IMR-90 (cell line): ENCODE measurements at regions not wholly inside any gene's neighbourhood (a gene's known extent, or its start where the extent isn't known, plus 50 kb on each side); places are given as distances from the start of the nearest gene placed in this dataset.
A peak's percentile ranks its signal among the peaks of the same experiment; 100 is the strongest.

Experiments used
- ATAC-seq: fragments of 200-7000 bp; cut with Tn5 transposase; 2 replicates; pipeline ENCODE4 v1.9.1; 2020; ENCODE audit warnings: low read depth, mild to moderate bottlenecking, moderate library complexity
- BruUV-seq: library from RNA; stranded (reverse); fragments of 400-500 nt; replicated peaks from 2 replicates; lab custom pipeline; 2021; lab: Mats Ljungman, UMichigan
- CTCF ChIA-PET: fragments of 300-600 bp; formaldehyde crosslinking; extraction: SDS; loops from one replicate; lab custom pipeline; 2021; ENCODE audit warnings: antibody characterized with exemption; lab: Yijun Ruan, JAX
- POLR2A ChIA-PET: fragments of 300-600 bp; sonication (Branson Sonifier 250); formaldehyde crosslinking; loops from one replicate; lab custom pipeline; 2022; ENCODE audit warnings: antibody characterized with exemption; ENCODE audit not compliant: unreplicated experiment; lab: Charles Lee
- DNase-seq: peaks from one replicate; pipeline ENCODE4 v3.0.0; 2013
- H2AFZ ChIP-seq: replicated peaks from 2 replicates; pipeline ENCODE3; 2013; ENCODE audit warnings: low read length, mild to moderate bottlenecking; ENCODE audit not compliant: poor library complexity
- H2AK5ac ChIP-seq: 2 replicates; pipeline ENCODE4 v1.6.1; 2013; ENCODE audit warnings: low read depth, low read length, inconsistent platforms
- H2AK9ac ChIP-seq: replicated peaks from 2 replicates; pipeline ENCODE3; 2013; ENCODE audit warnings: mild to moderate bottlenecking, low read depth, low read length, moderate library complexity; ENCODE audit not compliant: poor library complexity
- H2BK120ac ChIP-seq: 2 replicates; pipeline ENCODE4 v1.6.1; 2013; ENCODE audit warnings: low read depth, low read length, inconsistent platforms
- H2BK15ac ChIP-seq: 3 replicates; pipeline ENCODE4 v1.6.1; 2013; ENCODE audit warnings: low read depth, low read length, inconsistent platforms
- H2BK20ac ChIP-seq: 2 replicates; pipeline ENCODE4 v1.6.1; 2013; ENCODE audit warnings: low read depth, mild to moderate bottlenecking, inconsistent platforms, low read length, moderate library complexity
- H2BK5ac ChIP-seq: 2 replicates; pipeline ENCODE4 v1.6.1; 2013; ENCODE audit warnings: mild to moderate bottlenecking, low read depth, low read length, inconsistent platforms; ENCODE audit not compliant: poor library complexity, severe bottlenecking
- H3K14ac ChIP-seq: replicated peaks from 2 replicates; pipeline ENCODE4 v1.6.1; 2013; ENCODE audit warnings: low read depth, low read length, inconsistent platforms
- H3K18ac ChIP-seq: 2 replicates; pipeline ENCODE4 v1.6.1; 2013; ENCODE audit warnings: low read depth, low read length, control low read depth
- H3K23ac ChIP-seq: 2 replicates; pipeline ENCODE4 v1.6.1; 2013; ENCODE audit warnings: low read depth, low read length, inconsistent platforms
- H3K27ac ChIP-seq: 2 replicates; pipeline ENCODE4 v1.5.1; 2013; ENCODE audit warnings: mild to moderate bottlenecking, control low read depth, low read length; ENCODE audit not compliant: insufficient read depth
- H3K27me3 ChIP-seq: 2 replicates; pipeline ENCODE4 v1.6.1; 2013; ENCODE audit warnings: low read length; ENCODE audit not compliant: control insufficient read depth, insufficient read depth
- H3K36me3 ChIP-seq: 2 replicates; pipeline ENCODE4 v1.6.1; 2013; ENCODE audit warnings: low read length, mixed read lengths; ENCODE audit not compliant: control insufficient read depth, insufficient read depth
- H3K4ac ChIP-seq: 2 replicates; pipeline ENCODE4 v1.6.1; 2013; ENCODE audit warnings: low read depth, low read length, inconsistent platforms
- H3K4me1 ChIP-seq: 2 replicates; pipeline ENCODE4 v1.6.1; 2013; ENCODE audit warnings: low read length, mixed read lengths; ENCODE audit not compliant: control insufficient read depth, insufficient read depth
- H3K4me2 ChIP-seq: 2 replicates; pipeline ENCODE4 v1.6.1; 2013; ENCODE audit warnings: low read depth, mild to moderate bottlenecking, control low read depth, low read length, moderate library complexity
- H3K4me3 ChIP-seq: 2 replicates; pipeline ENCODE4 v1.5.1; 2013; ENCODE audit warnings: low read depth, mild to moderate bottlenecking, control low read depth, low read length, moderate library complexity; ENCODE audit not compliant: insufficient read depth
- H3K56ac ChIP-seq: 2 replicates; pipeline ENCODE4 v1.6.1; 2013; ENCODE audit warnings: low read length, inconsistent platforms; ENCODE audit not compliant: insufficient read depth; ENCODE audit errors: extremely low read depth
- H3K79me1 ChIP-seq, 2 experiments: 2 replicates each; pipeline ENCODE4 v1.6.1; 2013; ENCODE audit warnings: low read length in 2 of 2, inconsistent platforms in 1 of 2, low read depth in 1 of 2
- H3K9ac ChIP-seq: 2 replicates; pipeline ENCODE4 v1.6.1; 2013; ENCODE audit warnings: low read depth, low read length, control low read depth
- H3K9me1 ChIP-seq: 2 replicates; pipeline ENCODE4 v1.6.1; 2013; ENCODE audit warnings: low read length, inconsistent platforms; ENCODE audit not compliant: insufficient read depth
- H3K9me3 ChIP-seq: 2 replicates; pipeline ENCODE4 v1.6.1; 2013; ENCODE audit warnings: low read length; ENCODE audit not compliant: control insufficient read depth, insufficient read depth
- H4K20me1 ChIP-seq: 2 replicates; pipeline ENCODE4 v1.6.1; 2013; ENCODE audit warnings: low read length, inconsistent platforms; ENCODE audit not compliant: insufficient read depth
- H4K5ac ChIP-seq: 2 replicates; pipeline ENCODE4 v1.6.1; 2013; ENCODE audit warnings: mild to moderate bottlenecking, low read depth, low read length, control low read depth
- H4K8ac ChIP-seq, 2 experiments: 2 replicates each; pipeline ENCODE4 v1.6.1; 2013; ENCODE audit warnings: low read depth in 2 of 2, low read length in 2 of 2, control low read depth in 1 of 2, inconsistent platforms in 1 of 2
- H4K91ac ChIP-seq: 2 replicates; pipeline ENCODE4 v1.6.1; 2013; ENCODE audit warnings: low read depth, low read length, inconsistent platforms; ENCODE audit not compliant: insufficient read depth
- BHLHE40 ChIP-seq: fragments of 150-350 bp; IDR thresholded peaks from 2 replicates; pipeline ENCODE4 v1.6.1; 2016; ENCODE audit warnings: mild to moderate bottlenecking, low read depth, low read length
- CEBPB ChIP-seq: IDR thresholded peaks from 2 replicates; pipeline ENCODE4 v1.6.1; 2012; ENCODE audit warnings: low read depth, low read length, improper control_type of control experiment
- CHD1 ChIP-seq: IDR thresholded peaks from 2 replicates; pipeline ENCODE4 v1.6.1; 2012; ENCODE audit warnings: low read depth, low read length, improper control_type of control experiment
- CTCF ChIP-seq: conservative IDR thresholded peaks from 2 replicates; pipeline ENCODE4 v1.5.1; 2012; ENCODE audit warnings: mild to moderate bottlenecking, low read depth, low read length, improper control_type of control experiment
- ELK1 ChIP-seq: fragments of 150-350 bp; IDR thresholded peaks from 2 replicates; pipeline ENCODE4 v1.6.1; 2016; ENCODE audit warnings: low read depth, mild to moderate bottlenecking, low read length, moderate library complexity, borderline replicate concordance
- FOS ChIP-seq: fragments of 150-350 bp; IDR thresholded peaks from 2 replicates; pipeline ENCODE4 v1.6.1; 2016; ENCODE audit warnings: low read depth, low read length
- MAFK ChIP-seq: IDR thresholded peaks from 2 replicates; pipeline ENCODE4 v1.6.1; 2012; ENCODE audit warnings: low read depth, low read length, improper control_type of control experiment
- MAZ ChIP-seq: IDR thresholded peaks from 2 replicates; pipeline ENCODE4 v1.6.1; 2012; ENCODE audit warnings: low read depth, mild to moderate bottlenecking, low read length, improper control_type of control experiment, moderate library complexity, borderline replicate concordance
- MXI1 ChIP-seq: IDR thresholded peaks from 2 replicates; pipeline ENCODE4 v1.6.1; 2012; ENCODE audit warnings: low read depth, mild to moderate bottlenecking, low read length, moderate library complexity, borderline replicate concordance
- POLR2A ChIP-seq: IDR thresholded peaks from 2 replicates; pipeline ENCODE4 v1.6.1; 2012; ENCODE audit warnings: mild to moderate bottlenecking, low read depth, low read length
- RFX5 ChIP-seq: IDR thresholded peaks from 2 replicates; pipeline ENCODE4 v1.8.0; 2012; ENCODE audit warnings: low read depth, mild to moderate bottlenecking, low read length, moderate library complexity
- SMC3 ChIP-seq: fragments of 150-350 bp; IDR thresholded peaks from 2 replicates; pipeline ENCODE4 v1.6.1; 2016; ENCODE audit warnings: low read depth, mild to moderate bottlenecking, antibody characterized with exemption, low read length, moderate library complexity
- WGBS, 2 experiments: methylation state at CpG; one replicate each; pipeline versions ENCODE4 v1.1.5 to v1.1.7; 2013; ENCODE audit warnings: missing lambda C conversion rate in 2 of 2; ENCODE audit not compliant: insufficient read length in 1 of 2; ENCODE audit errors: extremely low coverage in 2 of 2; 5-methylcytosine and 5-hydroxymethylcytosine counted together
- dilution Hi-C: fragments of 300-500 bp; cut with HindIII; formaldehyde crosslinking; loops from one replicate; pipeline ENCODE4 v1.14.3; 2018; ENCODE audit warnings: low sequenced_read_pairs; ENCODE audit not compliant: unreplicated experiment
- in situ Hi-C: fragments of 300-500 bp; cut with MboI; formaldehyde crosslinking; loops from 3 replicates; pipeline ENCODE4 v1.14.3; 2019; ENCODE audit warnings: low sequenced_read_pairs, inconsistent platforms, mixed read lengths
- intact Hi-C: fragments of 100-400 bp; cut with micrococcal nuclease; formaldehyde crosslinking; loops from 2 replicates; pipeline ENCODE4 v1.10.0; 2022
- TF ChIP-seq, protein P1 (sequence below): fragments of 150-350 bp; IDR thresholded peaks from 2 replicates; pipeline ENCODE4 v1.6.1; 2017; ENCODE audit warnings: mild to moderate bottlenecking, antibody characterized with exemption, low read length, low read depth

DNA sequence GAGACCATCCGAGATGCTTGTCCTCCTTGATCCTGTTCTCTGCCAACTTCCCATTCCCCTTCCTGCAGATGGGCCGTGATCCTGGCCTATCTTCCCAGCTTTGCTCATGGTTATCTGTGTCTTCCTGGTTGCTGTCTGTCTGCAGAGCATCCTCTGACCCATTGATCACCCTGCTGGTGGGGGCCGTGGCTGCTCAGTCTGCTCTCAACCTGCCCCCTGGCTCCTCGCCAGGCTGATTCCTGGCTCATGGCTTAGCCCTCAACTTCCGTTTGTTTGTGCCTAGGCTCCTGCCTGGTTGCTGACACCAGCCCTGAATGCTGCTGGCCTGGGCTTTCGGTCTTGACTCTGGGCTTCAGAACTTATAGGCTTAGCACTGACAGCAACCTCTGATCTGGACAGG is 67.1 kb upstream of the SMIM15 start:
- Histone ChIP-seq H3K9ac (no peak overlapping the region), H3K27ac (no peak overlapping the region), H2BK15ac (no peak overlapping the region), H3K18ac (no peak overlapping the region), H3K9me1 (peaks cover 19% of the 10 kb centered on the region; the same call in 1 of the 2 replicates), H2BK120ac (no peak overlapping the region), H3K4me1 (peaks cover 12% of the 10 kb centered on the region; the same call in 1 of the 2 replicates), H3K36me3 (no peaks in the 10 kb centered on the region), H2AFZ (peak overlapping the region; percentile 24), H3K27me3 (no peaks in the 10 kb centered on the region), H4K8ac (no peak overlapping the region), H3K56ac (no peak overlapping the region), H2AK9ac (no peak overlapping the region), H2BK5ac (no peak overlapping the region), H4K91ac (no peak overlapping the region), H3K23ac (no peak overlapping the region), H4K5ac (no peak overlapping the region), H3K4me3 (no peak overlapping the region), H3K4ac (0 out of 2 replicates have a peak overlapping the region, but pooled peaks have one; percentile 6), H2AK5ac (no peak overlapping the region), H4K20me1 (no peaks in the 10 kb centered on the region), H3K14ac (no peak overlapping the region), H3K4me2 (no peak overlapping the region), H3K9me3 (0 out of 2 replicates have a peak, but pooled peaks cover 2% of the 10 kb centered on the region), H3K79me1 (no peaks in the 10 kb centered on the region), H2BK20ac (no peak overlapping the region)
- CTCF ChIA-PET = no interaction called here
- POLR2A ChIA-PET = interaction anchor here (0.6 kb wide), 1 partner anchor 104 kb away, joined by 3 read pairs; no protein-coding TSS in a partner anchor
- WGBS, 2 experiments = 81% methylated on average over 6 of the region's 6 CpGs; no CpG with 5 or more reads in 1 of the 2 experiments
- TF ChIP-seq CTCF (no peak), MAFK (no peak), RFX5 (no peak), FOS (no peak), ELK1 (no peak), CHD1 (no peak), MAZ (no peak), MXI1 (no peak), BHLHE40 (no peak), SMC3 (no peak), CEBPB (no peak), POLR2A (no peak)
- TF ChIP-seq, protein P1, sequence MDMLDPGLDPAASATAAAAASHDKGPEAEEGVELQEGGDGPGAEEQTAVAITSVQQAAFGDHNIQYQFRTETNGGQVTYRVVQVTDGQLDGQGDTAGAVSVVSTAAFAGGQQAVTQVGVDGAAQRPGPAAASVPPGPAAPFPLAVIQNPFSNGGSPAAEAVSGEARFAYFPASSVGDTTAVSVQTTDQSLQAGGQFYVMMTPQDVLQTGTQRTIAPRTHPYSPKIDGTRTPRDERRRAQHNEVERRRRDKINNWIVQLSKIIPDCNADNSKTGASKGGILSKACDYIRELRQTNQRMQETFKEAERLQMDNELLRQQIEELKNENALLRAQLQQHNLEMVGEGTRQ = no peak
- dilution Hi-C loops = no loop called here
- no TSS peak for BruUV-seq
- intact Hi-C loops = no loop called here
- in situ Hi-C loops = no loop called here
- ATAC-seq (no peak), DNase-seq (no peak)
